NB4 (cell line): ENCODE measurements at regions not wholly inside any gene's neighbourhood (a gene's known extent, or its start where the extent isn't known, plus 50 kb on each side); places are given as distances from the start of the nearest gene placed in this dataset.
"Not testable (repeated sequence)": the region's sequence is repeated elsewhere in the genome, so short reads cannot be mapped to it uniquely, and the experiment has no call there.

ENCODE experiments used
- DNase-seq: peaks from one replicate; pipeline ENCODE4 v3.0.0; 2010; ENCODE audit warnings: low read depth
- H3K4me3 ChIP-seq: one replicate; pipeline ENCODE4 v1.5.1; 2011; ENCODE audit warnings: mild to moderate bottlenecking, low read depth, low read length, moderate library complexity
- MAX ChIP-seq: IDR thresholded peaks from 2 replicates; pipeline ENCODE4 v1.6.1; 2011; ENCODE audit warnings: low read depth, low read length
- MYC ChIP-seq: IDR thresholded peaks from 2 replicates; pipeline ENCODE4 v1.6.1; 2011; ENCODE audit warnings: low read depth, low read length
- POLR2A ChIP-seq: IDR thresholded peaks from 2 replicates; pipeline ENCODE4 v1.6.1; 2011; ENCODE audit warnings: mild to moderate bottlenecking; ENCODE audit not compliant: insufficient read length; ENCODE audit errors: extremely low read depth
- TF ChIP-seq, protein P1 (sequence below): IDR thresholded peaks from one replicate; pipeline ENCODE4 v1.5.1; 2012; ENCODE audit warnings: low read depth, low read length

DNA sequence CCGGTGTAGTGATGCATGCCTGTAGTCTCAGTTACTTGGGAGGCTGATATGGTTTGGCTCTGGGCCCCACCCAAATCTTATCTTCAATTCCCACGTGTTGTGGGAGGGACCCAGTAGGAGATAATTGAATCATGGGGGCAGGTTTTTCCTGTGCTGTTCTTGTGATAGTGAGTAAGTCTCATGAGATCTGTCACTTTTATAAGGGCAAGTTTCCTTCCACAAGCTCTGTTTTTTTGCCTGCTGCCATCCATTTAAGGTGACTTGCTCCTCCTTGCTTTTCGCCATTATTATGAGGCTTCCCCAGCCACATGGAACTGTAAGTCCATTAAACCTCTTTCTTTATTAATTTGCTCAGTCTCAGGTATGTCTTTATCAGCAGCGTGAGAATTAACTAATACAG is 566.7 kb upstream of the NECTIN3 start:
- no peak for DNase-seq
- TF ChIP-seq MAX (no peak), MYC (no peak), POLR2A (no peak)
- TF ChIP-seq, protein P1, sequence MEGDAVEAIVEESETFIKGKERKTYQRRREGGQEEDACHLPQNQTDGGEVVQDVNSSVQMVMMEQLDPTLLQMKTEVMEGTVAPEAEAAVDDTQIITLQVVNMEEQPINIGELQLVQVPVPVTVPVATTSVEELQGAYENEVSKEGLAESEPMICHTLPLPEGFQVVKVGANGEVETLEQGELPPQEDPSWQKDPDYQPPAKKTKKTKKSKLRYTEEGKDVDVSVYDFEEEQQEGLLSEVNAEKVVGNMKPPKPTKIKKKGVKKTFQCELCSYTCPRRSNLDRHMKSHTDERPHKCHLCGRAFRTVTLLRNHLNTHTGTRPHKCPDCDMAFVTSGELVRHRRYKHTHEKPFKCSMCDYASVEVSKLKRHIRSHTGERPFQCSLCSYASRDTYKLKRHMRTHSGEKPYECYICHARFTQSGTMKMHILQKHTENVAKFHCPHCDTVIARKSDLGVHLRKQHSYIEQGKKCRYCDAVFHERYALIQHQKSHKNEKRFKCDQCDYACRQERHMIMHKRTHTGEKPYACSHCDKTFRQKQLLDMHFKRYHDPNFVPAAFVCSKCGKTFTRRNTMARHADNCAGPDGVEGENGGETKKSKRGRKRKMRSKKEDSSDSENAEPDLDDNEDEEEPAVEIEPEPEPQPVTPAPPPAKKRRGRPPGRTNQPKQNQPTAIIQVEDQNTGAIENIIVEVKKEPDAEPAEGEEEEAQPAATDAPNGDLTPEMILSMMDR, result no peak
- H3K4me3 ChIP-seq, result no peak overlapping the region

DNA sequence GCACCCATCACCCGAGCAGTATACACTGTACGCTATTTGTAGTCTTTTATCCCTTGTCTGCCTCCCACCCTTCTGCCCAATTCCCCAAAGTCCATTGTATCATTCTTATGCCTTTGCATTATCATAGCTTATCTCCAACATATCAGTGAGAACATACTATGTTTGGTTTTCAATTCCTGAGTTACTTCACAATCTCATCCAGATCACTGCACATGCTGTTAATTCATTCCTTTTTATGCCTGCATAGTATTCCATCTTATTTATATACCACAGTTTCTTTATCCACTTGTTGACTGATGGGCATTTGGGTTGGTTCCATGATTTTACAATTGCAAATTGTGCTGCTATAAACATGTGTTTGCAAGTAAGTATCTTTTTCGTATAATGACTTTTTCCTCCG is 564.7 kb upstream of the NECTIN3 start:
- DNase-seq, result no peak
- H3K4me3 ChIP-seq, result no peak overlapping the region

DNA sequence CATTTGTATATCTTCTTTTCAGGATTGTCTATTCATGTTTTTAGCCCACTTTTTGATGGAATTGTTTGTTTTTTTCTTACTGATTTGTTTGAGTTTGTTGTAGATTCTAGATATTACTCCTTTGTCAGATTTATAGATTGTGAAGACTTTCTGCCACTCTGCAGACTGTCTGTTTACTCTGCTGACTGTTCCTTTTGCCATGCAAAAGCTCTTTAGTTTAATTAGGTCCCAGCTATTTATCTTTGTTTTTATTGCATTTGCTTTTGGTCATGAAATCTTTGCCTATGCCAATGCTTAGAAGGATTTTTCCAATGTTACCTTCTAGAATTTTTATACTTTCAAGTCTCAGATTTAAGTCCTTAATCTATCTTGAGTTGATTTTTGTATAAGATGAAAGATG is 564.0 kb upstream of the NECTIN3 start:
- DNase-seq, H3K4me3 ChIP-seq: not testable (repeated sequence)

More for the DNA sequence above, 564.7 kb upstream of the NECTIN3 start:
- TF ChIP-seq MAX (no peak), MYC (no peak), POLR2A (no peak)
- TF ChIP-seq, protein P1, result no peak

DNA sequence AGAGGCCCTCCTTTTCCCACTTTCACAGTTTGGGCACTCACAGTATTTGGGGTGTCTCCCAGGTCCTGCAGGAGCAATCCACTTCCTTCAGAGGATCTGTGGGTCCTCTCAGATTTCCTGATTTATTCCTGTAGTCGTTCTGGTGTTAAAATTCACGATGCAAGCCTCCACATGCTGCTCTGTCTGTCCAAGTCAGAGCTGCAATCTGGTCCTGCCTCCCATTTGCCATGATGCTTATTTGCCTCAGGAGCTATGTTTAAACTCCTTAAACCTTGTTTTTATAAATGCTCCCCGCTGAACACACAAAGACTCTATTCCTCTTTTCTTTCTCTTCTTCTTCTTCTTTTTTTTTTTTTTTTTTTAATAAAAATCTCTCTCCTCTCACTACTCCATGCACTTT is 558.7 kb upstream of the NECTIN3 start:
- H3K4me3 ChIP-seq, result no peak overlapping the region
- no peak for DNase-seq

GRCh38 chr3:110518031-110518430 is 553.6 kb upstream of the NECTIN3 start:
- DNase-seq, result no peak

More for the DNA sequence above, 558.7 kb upstream of the NECTIN3 start:
- no peak for TF ChIP-seq MYC
- TF ChIP-seq POLR2A, result no peak
- no peak for TF ChIP-seq MAX
- TF ChIP-seq, protein P1, result no peak

DNA sequence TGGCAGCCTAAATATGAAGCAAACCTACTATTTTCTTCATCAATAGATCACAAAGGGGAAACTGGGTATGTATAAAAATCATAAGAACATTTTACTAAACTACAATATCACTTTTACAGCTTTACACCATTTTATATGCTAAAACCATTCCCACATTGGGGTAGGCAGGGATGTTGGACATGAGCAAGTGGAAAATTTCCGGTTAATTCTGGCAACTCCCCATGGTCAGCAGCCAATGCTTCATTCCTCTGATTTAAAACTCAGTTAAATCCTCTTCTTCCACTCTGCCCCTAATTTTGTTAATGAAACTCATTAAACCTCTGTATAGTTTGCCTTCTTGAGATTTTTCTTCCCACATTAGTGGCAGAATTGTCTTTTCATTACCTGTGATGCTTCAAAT is 552.5 kb upstream of the NECTIN3 start:
- no peak overlapping the region for H3K4me3 ChIP-seq
- no peak for DNase-seq
- TF ChIP-seq, protein P1, result no peak
- TF ChIP-seq MYC (no peak), MAX (no peak), POLR2A (no peak)

More at GRCh38 chr3:110518031-110518430, 553.6 kb upstream of the NECTIN3 start:
- no peak overlapping the region for H3K4me3 ChIP-seq
- TF ChIP-seq POLR2A (no peak), MAX (no peak), MYC (no peak)
- TF ChIP-seq, protein P1, result no peak
